ENCODE measurements at regions not wholly inside any gene's neighbourhood (a gene's known extent, or its start where the extent isn't known, plus 50 kb on each side); places are given as distances from the start of the nearest gene placed in this dataset.

GRCh38 chr15:95162531-95162930 lies 931.2 kb downstream of the MCTP2 start:
- H3K27me3 Mint-ChIP-seq (ENCODE audit: unreplicated experiment), result no peaks in the 10 kb centered on the region
- H3K27ac Mint-ChIP-seq (ENCODE audit: unreplicated experiment), result no peak overlapping the region
- H3K4me1 Mint-ChIP-seq (ENCODE audit: low read depth, unreplicated experiment), result no peaks in the 10 kb centered on the region
- no peak for TF ChIP-seq CTCF (IDR thresholded peaks at IDR 0.05; ENCODE audit: partially characterized antibody, unreplicated experiment)
- H3K4me3 Mint-ChIP-seq (ENCODE audit: unreplicated experiment), result no peak overlapping the region
- no peaks in the 10 kb centered on the region for H3K9me3 Mint-ChIP-seq (ENCODE audit: unreplicated experiment)
- no peak for DNase-seq
- H3K36me3 Mint-ChIP-seq (ENCODE audit: unreplicated experiment), result no peaks in the 10 kb centered on the region

GRCh38 chr15:95162967-95163531 lies 931.7 kb downstream of the MCTP2 start:
- no peak for TF ChIP-seq CTCF (IDR thresholded peaks at IDR 0.05; ENCODE audit: partially characterized antibody, unreplicated experiment)
- Mint-ChIP-seq H3K4me3 (ENCODE audit: unreplicated experiment) (no peak overlapping the region), H3K4me1 (ENCODE audit: low read depth, unreplicated experiment) (no peaks in the 10 kb centered on the region), H3K27me3 (ENCODE audit: unreplicated experiment) (no peaks in the 10 kb centered on the region), H3K27ac (ENCODE audit: unreplicated experiment) (no peak overlapping the region), H3K36me3 (ENCODE audit: unreplicated experiment) (no peaks in the 10 kb centered on the region), H3K9me3 (ENCODE audit: unreplicated experiment) (no peaks in the 10 kb centered on the region)
- no peak for DNase-seq

GRCh38 chr15:95168152-95168551 lies 936.8 kb downstream of the MCTP2 start:
- no peak for TF ChIP-seq CTCF (IDR thresholded peaks at IDR 0.05; ENCODE audit: partially characterized antibody, unreplicated experiment)
- no peak for DNase-seq
- Mint-ChIP-seq H3K27me3 (ENCODE audit: unreplicated experiment) (peaks cover 2% of the 10 kb centered on the region), H3K4me3 (ENCODE audit: unreplicated experiment) (no peak overlapping the region), H3K27ac (ENCODE audit: unreplicated experiment) (no peak overlapping the region), H3K4me1 (ENCODE audit: low read depth, unreplicated experiment) (no peaks in the 10 kb centered on the region), H3K9me3 (ENCODE audit: unreplicated experiment) (no peaks in the 10 kb centered on the region), H3K36me3 (ENCODE audit: unreplicated experiment) (no peaks in the 10 kb centered on the region)

DNA sequence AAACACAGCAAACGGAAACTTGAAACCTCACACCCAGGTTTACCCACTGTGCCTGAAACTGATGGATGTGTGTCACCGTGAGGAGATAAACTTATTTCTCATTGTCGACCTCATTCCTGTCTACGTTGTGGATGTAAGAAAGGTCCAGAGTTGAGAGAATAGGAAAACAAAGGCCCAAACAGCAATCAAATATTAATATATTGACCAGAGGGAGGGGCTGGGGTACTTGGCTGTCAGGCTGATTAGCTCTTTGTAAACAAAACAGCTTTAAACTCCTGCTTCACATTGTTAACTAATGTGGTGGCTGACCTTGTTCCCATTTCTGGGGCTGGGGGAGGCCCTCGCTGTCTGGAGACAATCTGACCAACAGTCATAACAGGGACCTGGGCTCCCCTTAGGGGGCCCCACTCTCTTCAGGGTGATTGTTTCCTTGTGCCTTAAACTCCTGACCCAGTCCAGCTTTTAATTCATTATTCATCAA lies 937.6 kb downstream of the MCTP2 start:
- no peaks in the 10 kb centered on the region for H3K4me1 Mint-ChIP-seq (ENCODE audit: low read depth, unreplicated experiment)
- no peak overlapping the region for H3K27ac Mint-ChIP-seq (ENCODE audit: unreplicated experiment)
- H3K4me3 Mint-ChIP-seq (ENCODE audit: unreplicated experiment), result no peak overlapping the region
- H3K27me3 Mint-ChIP-seq (ENCODE audit: unreplicated experiment), result peaks cover 2% of the 10 kb centered on the region
- no peak for DNase-seq
- no peaks in the 10 kb centered on the region for H3K9me3 Mint-ChIP-seq (ENCODE audit: unreplicated experiment)
- H3K36me3 Mint-ChIP-seq (ENCODE audit: unreplicated experiment), result no peaks in the 10 kb centered on the region
- no peak for TF ChIP-seq CTCF (IDR thresholded peaks at IDR 0.05; ENCODE audit: partially characterized antibody, unreplicated experiment)

DNA sequence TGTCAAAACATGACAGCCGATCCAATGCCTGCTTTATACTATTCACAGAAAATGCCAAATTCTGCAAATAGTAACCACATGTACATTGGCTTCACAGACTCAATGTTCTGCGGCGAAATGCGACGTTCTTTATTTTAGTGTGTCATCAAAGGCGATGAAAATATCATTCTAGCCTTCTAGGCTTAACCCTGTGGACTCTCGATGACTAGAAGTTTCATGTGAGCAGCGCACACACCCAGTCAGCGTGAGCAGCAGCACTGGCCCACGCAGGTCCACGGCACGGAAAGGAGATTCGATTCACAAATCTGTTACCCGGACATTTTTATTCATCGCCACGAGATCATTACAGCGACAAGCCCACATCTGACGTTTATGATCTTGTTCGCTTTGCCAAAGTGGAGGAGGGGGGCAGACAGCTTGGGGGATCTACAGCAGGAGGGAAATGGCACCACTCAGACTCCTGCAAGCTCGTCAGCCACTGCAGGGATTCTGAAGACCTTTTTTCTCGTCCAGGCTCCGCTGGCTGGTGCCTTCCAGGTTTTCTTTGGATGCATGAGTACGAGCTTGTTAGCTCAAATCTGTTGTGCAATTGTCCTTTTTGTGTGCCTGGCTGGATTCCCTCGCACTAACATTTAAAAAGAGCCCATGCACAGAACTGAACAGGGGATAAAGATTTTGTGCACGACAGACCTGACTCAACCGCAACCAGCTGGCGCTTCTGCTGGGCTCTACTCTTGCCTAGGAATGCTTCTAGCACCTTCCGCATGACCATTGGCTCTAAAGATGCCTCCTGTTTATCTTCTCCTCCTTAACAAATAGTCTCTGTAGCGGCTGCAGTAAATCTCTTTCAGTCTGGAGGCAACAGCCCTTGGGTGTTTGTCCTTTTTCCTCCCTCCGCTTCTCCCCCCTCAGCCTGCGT lies 938.4 kb downstream of the MCTP2 start:
- Mint-ChIP-seq H3K36me3 (ENCODE audit: unreplicated experiment) (no peaks in the 10 kb centered on the region), H3K9me3 (ENCODE audit: unreplicated experiment) (no peaks in the 10 kb centered on the region), H3K4me3 (ENCODE audit: unreplicated experiment) (no peak overlapping the region), H3K27me3 (ENCODE audit: unreplicated experiment) (peaks cover 2% of the 10 kb centered on the region), H3K4me1 (ENCODE audit: low read depth, unreplicated experiment) (no peaks in the 10 kb centered on the region), H3K27ac (ENCODE audit: unreplicated experiment) (no peak overlapping the region)
- no peak for DNase-seq
- TF ChIP-seq CTCF (IDR thresholded peaks at IDR 0.05; ENCODE audit: partially characterized antibody, unreplicated experiment), result no peak

Data from glutamatergic neuron (in vitro differentiated cells).